ENCODE measurements at regions not wholly inside any gene's neighbourhood (a gene's known extent, or its start where the extent isn't known, plus 50 kb on each side); places are given as distances from the start of the nearest gene placed in this dataset.

DNA sequence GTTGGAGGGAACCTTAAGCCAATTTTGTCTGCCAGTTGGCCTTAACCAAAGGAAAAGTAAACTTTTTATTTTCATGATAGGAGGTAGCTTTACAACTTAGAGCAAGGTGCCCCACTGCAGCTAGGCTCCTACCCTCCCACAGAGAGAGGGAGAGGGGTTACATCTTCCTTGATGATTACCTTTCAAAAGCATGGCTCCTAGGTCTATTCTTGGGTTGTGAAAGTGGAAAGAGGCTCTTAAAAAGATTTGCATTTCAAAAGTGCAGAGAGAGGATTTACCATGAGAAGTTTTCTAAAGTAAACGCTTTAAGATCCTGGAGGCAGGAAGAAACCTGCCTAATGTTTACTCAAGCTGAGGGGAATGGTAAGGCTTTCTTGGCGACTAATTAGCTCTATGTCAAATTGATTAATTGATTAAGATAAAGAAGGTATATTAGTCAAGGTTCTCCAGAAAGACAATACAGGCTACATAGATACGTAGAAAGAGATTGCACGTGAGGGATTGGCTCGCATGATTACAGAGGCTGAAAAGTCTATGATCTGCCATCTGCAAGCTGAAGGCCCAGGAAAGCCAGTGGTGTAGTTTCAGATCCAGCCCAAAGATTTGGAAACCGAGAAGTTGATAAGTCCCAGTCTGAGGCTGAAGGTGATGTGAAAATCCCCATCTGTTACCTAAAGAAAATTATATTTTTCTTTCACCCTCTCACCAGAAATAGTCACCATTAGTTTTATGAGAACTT lies 333.8 kb upstream of the CTNND2 start:
- Histone ChIP-seq H4K20me1 (ENCODE audit: insufficient read depth, low read depth, low read length) (no peaks in the 10 kb centered on the region), H3K27ac (ENCODE audit: low read length) (no peak overlapping the region), H3K36me3 (ENCODE audit: insufficient read depth, low read length) (no peaks in the 10 kb centered on the region), H3K79me2 (ENCODE audit: low read length) (no peaks in the 10 kb centered on the region), H3K4me1 (ENCODE audit: low read length) (no peaks in the 10 kb centered on the region), H3K9ac (ENCODE audit: low read length) (no peak overlapping the region), H2AFZ (ENCODE audit: low read length) (no peak overlapping the region), H3K4me2 (ENCODE audit: low read depth, low read length, poor library complexity, severe bottlenecking) (no peak overlapping the region), H3K4me3 (ENCODE audit: low read length) (no peak overlapping the region), H3K9me2 (replicated peaks; ENCODE audit: insufficient read depth, low read length) (no peaks in the 10 kb centered on the region), H3K27me3 (ENCODE audit: low read length) (no peaks in the 10 kb centered on the region), H3K9me3 (ENCODE audit: low read length) (peaks cover 18% of the 10 kb centered on the region; the same call in 1 of the 2 replicates)
- no peak for DNase-seq

- Histone ChIP-seq H3K4me2 (ENCODE audit: low read depth, low read length, poor library complexity, severe bottlenecking) (no peak overlapping the region), H3K27me3 (ENCODE audit: low read length) (no peaks in the 10 kb centered on the region), H3K9me3 (ENCODE audit: low read length) (peaks cover 23% of the 10 kb centered on the region), H3K27ac (ENCODE audit: low read length) (no peak overlapping the region), H3K36me3 (ENCODE audit: insufficient read depth, low read length) (no peaks in the 10 kb centered on the region), H4K20me1 (ENCODE audit: insufficient read depth, low read depth, low read length) (no peaks in the 10 kb centered on the region), H3K4me3 (ENCODE audit: low read length) (no peak overlapping the region), H3K4me1 (ENCODE audit: low read length) (no peaks in the 10 kb centered on the region), H3K9me2 (replicated peaks; ENCODE audit: insufficient read depth, low read length) (no peaks in the 10 kb centered on the region), H3K9ac (ENCODE audit: low read length) (no peak overlapping the region), H3K79me2 (ENCODE audit: low read length) (no peaks in the 10 kb centered on the region), H2AFZ (ENCODE audit: low read length) (no peak overlapping the region)
- no peak for DNase-seq
Observed at GRCh38 chr5:12230659-12231058, 326.4 kb upstream of the CTNND2 start.

DNA sequence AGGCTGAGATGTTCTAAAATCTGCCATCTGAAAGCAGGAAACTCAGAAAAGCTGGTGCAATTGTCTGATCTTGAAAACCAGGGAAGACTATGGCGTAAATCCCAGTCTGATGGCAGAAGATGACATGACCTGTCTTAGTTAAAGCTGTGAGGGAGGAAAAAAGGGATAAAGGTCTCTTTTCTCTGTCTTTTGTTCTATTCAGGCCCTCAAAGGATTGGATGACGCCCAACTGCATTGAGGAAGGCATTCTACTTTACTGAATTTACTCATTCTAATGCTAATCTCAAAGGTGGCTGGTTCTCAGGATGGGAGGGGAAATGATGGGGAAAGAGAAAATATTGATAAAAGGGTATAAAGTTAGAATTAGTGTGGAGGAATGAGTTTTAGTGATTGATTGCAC lies 312.8 kb upstream of the CTNND2 start:
- no peak overlapping the region for H3K27ac ChIP-seq (ENCODE audit: low read length)
- H3K9ac ChIP-seq (ENCODE audit: low read length) = no peak overlapping the region
- no peaks in the 10 kb centered on the region for H3K36me3 ChIP-seq (ENCODE audit: insufficient read depth, low read length)
- DNase-seq = no peak
- H3K9me2 ChIP-seq (replicated peaks; ENCODE audit: insufficient read depth, low read length) = no peaks in the 10 kb centered on the region
- peaks cover 23% of the 10 kb centered on the region for H3K9me3 ChIP-seq (ENCODE audit: low read length)
- H3K4me3 ChIP-seq (ENCODE audit: low read length) = no peak overlapping the region
- no peak overlapping the region for H3K4me2 ChIP-seq (ENCODE audit: low read depth, low read length, poor library complexity, severe bottlenecking)
- H3K79me2 ChIP-seq (ENCODE audit: low read length) = no peaks in the 10 kb centered on the region
- H3K4me1 ChIP-seq (ENCODE audit: low read length) = no peaks in the 10 kb centered on the region
- no peaks in the 10 kb centered on the region for H3K27me3 ChIP-seq (ENCODE audit: low read length)
- H2AFZ ChIP-seq (ENCODE audit: low read length) = no peak overlapping the region
- H4K20me1 ChIP-seq (ENCODE audit: insufficient read depth, low read depth, low read length) = no peaks in the 10 kb centered on the region

DNA sequence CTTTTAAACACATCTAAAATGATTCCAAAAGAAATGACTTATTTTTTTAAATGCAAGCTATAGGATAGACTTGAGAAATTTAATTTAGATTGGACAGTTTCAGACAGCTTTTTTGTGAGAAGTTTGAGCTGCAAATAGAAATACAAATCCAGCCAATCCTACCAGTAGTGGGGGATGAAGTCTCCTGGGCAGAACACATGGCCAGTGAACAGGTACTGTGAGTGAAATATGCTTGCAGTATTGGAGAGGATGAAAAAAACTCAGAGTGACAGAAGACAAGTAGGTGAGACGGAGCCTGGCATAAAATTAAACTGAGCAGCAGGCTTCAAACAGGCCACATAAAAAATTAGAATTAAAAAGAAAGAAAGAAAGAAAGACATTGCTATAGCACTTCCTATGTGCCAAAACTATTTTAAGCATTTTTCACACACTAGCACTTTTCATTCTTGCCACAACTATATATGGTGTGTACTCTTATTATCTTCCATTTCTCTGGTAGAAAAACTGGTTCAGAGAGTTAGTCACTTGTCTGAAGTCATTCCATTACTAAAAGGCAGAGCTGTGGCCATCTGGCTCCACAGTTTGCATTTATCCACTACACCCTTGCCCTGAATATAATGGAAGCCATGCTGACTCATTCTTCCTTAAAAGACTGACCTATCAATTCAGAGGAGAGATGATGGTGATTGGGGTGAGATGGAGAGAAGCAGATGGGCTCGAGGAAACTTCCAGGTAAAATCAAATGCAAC lies 310.2 kb upstream of the CTNND2 start:
- H3K9me3 ChIP-seq (ENCODE audit: low read length) = peaks cover 24% of the 10 kb centered on the region
- H3K9me2 ChIP-seq (replicated peaks; ENCODE audit: insufficient read depth, low read length) = no peaks in the 10 kb centered on the region
- no peak overlapping the region for H3K4me3 ChIP-seq (ENCODE audit: low read length)
- H4K20me1 ChIP-seq (ENCODE audit: insufficient read depth, low read depth, low read length) = no peaks in the 10 kb centered on the region
- no peak overlapping the region for H3K9ac ChIP-seq (ENCODE audit: low read length)
- no peak for DNase-seq
- H3K4me2 ChIP-seq (ENCODE audit: low read depth, low read length, poor library complexity, severe bottlenecking) = no peak overlapping the region
- no peak overlapping the region for H2AFZ ChIP-seq (ENCODE audit: low read length)
- no peak overlapping the region for H3K27ac ChIP-seq (ENCODE audit: low read length)
- H3K4me1 ChIP-seq (ENCODE audit: low read length) = no peaks in the 10 kb centered on the region
- no peaks in the 10 kb centered on the region for H3K36me3 ChIP-seq (ENCODE audit: insufficient read depth, low read length)
- no peaks in the 10 kb centered on the region for H3K27me3 ChIP-seq (ENCODE audit: low read length)
- H3K79me2 ChIP-seq (ENCODE audit: low read length) = no peaks in the 10 kb centered on the region

DNA sequence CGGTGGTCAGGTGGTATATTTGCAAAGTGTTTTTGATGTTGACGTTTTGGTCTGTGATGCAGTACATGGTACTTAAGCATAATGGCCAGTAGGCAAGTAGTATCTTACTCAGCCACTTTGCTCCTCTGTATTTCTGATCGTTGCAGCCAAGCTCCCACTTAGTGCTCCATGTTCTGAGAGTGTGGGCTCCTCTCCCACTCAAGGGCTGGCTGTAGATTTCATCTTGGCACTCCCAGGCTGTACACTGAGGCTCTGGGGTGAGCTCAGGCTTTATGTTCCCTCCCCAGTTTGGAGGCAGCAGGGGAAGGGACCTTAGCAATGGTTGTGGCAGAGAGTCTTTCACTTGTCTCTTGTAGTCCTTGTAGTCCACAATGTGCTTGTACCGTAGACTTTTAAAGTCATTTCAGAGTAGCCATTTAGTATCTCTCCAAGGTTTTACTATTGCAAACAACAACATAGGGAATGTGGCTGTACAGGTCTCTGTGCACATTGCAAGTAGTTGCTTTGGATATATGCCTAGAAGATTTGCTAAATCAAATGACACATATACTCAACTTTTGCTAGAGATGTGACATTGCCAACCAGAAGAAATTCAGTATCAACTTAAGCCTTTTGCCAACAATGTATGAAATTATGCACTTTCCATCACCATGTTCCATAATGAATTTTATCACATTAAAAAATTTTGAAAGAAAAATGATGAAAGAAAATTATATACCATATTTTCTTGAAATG lies 304.3 kb upstream of the CTNND2 start:
- no peak for DNase-seq
- no peak overlapping the region for H3K4me2 ChIP-seq (ENCODE audit: low read depth, low read length, poor library complexity, severe bottlenecking)
- no peaks in the 10 kb centered on the region for H3K36me3 ChIP-seq (ENCODE audit: insufficient read depth, low read length)
- H2AFZ ChIP-seq (ENCODE audit: low read length) = no peak overlapping the region
- no peaks in the 10 kb centered on the region for H3K79me2 ChIP-seq (ENCODE audit: low read length)
- H3K27ac ChIP-seq (ENCODE audit: low read length) = no peak overlapping the region
- H3K27me3 ChIP-seq (ENCODE audit: low read length) = no peaks in the 10 kb centered on the region
- H3K4me1 ChIP-seq (ENCODE audit: low read length) = no peaks in the 10 kb centered on the region
- no peaks in the 10 kb centered on the region for H4K20me1 ChIP-seq (ENCODE audit: insufficient read depth, low read depth, low read length)
- H3K9ac ChIP-seq (ENCODE audit: low read length) = no peak overlapping the region
- H3K4me3 ChIP-seq (ENCODE audit: low read length) = no peak overlapping the region
- H3K9me2 ChIP-seq (replicated peaks; ENCODE audit: insufficient read depth, low read length) = no peaks in the 10 kb centered on the region
- H3K9me3 ChIP-seq (ENCODE audit: low read length) = peaks cover 38% of the 10 kb centered on the region

DNA sequence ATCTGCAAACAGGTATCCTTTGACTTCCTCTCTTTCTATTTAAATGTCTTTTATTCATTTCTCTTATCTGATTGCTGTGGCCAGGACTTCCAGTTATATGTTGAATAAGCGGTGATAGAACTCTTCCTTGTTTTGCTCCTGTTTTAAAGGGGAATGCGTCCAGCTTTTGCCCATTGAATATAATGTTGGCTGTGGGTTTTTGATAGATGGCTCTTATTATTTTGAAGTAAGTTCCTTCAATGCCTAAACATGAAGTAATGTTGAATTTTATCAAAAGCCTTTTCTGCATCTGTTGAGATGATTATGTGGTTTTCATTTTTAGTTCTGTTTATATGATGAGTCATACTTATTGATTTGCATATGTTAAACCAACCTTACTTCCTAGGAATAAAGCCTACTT lies 300.5 kb upstream of the CTNND2 start:
- H4K20me1 ChIP-seq (ENCODE audit: insufficient read depth, low read depth, low read length) = no peaks in the 10 kb centered on the region
- no peak overlapping the region for H3K27ac ChIP-seq (ENCODE audit: low read length)
- H3K79me2 ChIP-seq (ENCODE audit: low read length) = no peaks in the 10 kb centered on the region
- H3K4me3 ChIP-seq (ENCODE audit: low read length) = no peak overlapping the region
- H3K4me1 ChIP-seq (ENCODE audit: low read length) = no peaks in the 10 kb centered on the region
- H3K9me3 ChIP-seq (ENCODE audit: low read length) = peaks cover 35% of the 10 kb centered on the region
- no peaks in the 10 kb centered on the region for H3K9me2 ChIP-seq (replicated peaks; ENCODE audit: insufficient read depth, low read length)
- no peak overlapping the region for H3K4me2 ChIP-seq (ENCODE audit: low read depth, low read length, poor library complexity, severe bottlenecking)
- H3K27me3 ChIP-seq (ENCODE audit: low read length) = no peaks in the 10 kb centered on the region
- H3K36me3 ChIP-seq (ENCODE audit: insufficient read depth, low read length) = no peaks in the 10 kb centered on the region
- H2AFZ ChIP-seq (ENCODE audit: low read length) = no peak overlapping the region
- H3K9ac ChIP-seq (ENCODE audit: low read length) = no peak overlapping the region
- no peak for DNase-seq

DNA sequence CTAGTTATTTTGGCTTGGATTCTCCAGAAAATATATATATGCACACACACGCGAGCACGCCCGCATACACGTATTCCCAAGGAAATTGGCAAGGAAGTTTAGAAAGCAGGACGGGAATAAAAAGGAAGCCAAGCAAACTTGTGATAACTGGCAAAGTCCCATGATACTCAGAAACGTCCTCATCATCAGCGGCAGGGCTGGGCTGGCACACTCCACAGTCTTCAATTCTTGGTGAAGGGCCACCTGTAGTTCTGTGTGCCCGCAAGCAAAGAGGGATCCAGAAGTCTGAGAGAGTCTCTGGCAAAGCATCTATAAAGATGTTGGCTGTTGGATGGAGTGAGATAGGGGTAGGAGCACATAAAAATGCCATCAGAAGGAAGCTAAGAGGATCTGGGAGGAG lies 289.3 kb upstream of the CTNND2 start:
- Histone ChIP-seq H3K27ac (ENCODE audit: low read length) (no peak overlapping the region), H3K36me3 (ENCODE audit: insufficient read depth, low read length) (no peaks in the 10 kb centered on the region), H3K9ac (ENCODE audit: low read length) (no peak overlapping the region), H3K4me2 (ENCODE audit: low read depth, low read length, poor library complexity, severe bottlenecking) (no peak overlapping the region), H4K20me1 (ENCODE audit: insufficient read depth, low read depth, low read length) (no peaks in the 10 kb centered on the region), H3K9me3 (ENCODE audit: low read length) (peaks cover 24% of the 10 kb centered on the region), H3K9me2 (replicated peaks; ENCODE audit: insufficient read depth, low read length) (no peaks in the 10 kb centered on the region), H3K79me2 (ENCODE audit: low read length) (no peaks in the 10 kb centered on the region), H3K4me3 (ENCODE audit: low read length) (no peak overlapping the region), H3K27me3 (ENCODE audit: low read length) (no peaks in the 10 kb centered on the region), H3K4me1 (ENCODE audit: low read length) (no peaks in the 10 kb centered on the region), H2AFZ (ENCODE audit: low read length) (no peak overlapping the region)
- no peak for DNase-seq

- H3K27ac ChIP-seq (ENCODE audit: low read length) = no peak overlapping the region
- no peaks in the 10 kb centered on the region for H4K20me1 ChIP-seq (ENCODE audit: insufficient read depth, low read depth, low read length)
- H3K9me2 ChIP-seq (replicated peaks; ENCODE audit: insufficient read depth, low read length) = no peaks in the 10 kb centered on the region
- no peaks in the 10 kb centered on the region for H3K4me1 ChIP-seq (ENCODE audit: low read length)
- H2AFZ ChIP-seq (ENCODE audit: low read length) = no peak overlapping the region
- H3K27me3 ChIP-seq (ENCODE audit: low read length) = no peaks in the 10 kb centered on the region
- no peak for DNase-seq
- peaks cover 40% of the 10 kb centered on the region for H3K9me3 ChIP-seq (ENCODE audit: low read length)
- H3K9ac ChIP-seq (ENCODE audit: low read length) = no peak overlapping the region
- H3K36me3 ChIP-seq (ENCODE audit: insufficient read depth, low read length) = no peaks in the 10 kb centered on the region
- no peak overlapping the region for H3K4me3 ChIP-seq (ENCODE audit: low read length)
- H3K4me2 ChIP-seq (ENCODE audit: low read depth, low read length, poor library complexity, severe bottlenecking) = no peak overlapping the region
- H3K79me2 ChIP-seq (ENCODE audit: low read length) = no peaks in the 10 kb centered on the region
Observed at GRCh38 chr5:12183003-12183402, 278.8 kb upstream of the CTNND2 start.

Measured in Karpas-422 (cell line).